HG02623 (cell line): ENCODE measurements at regions not wholly inside any gene's neighbourhood (a gene's known extent, or its start where the extent isn't known, plus 50 kb on each side); places are given as distances from the start of the nearest gene placed in this dataset.

Experiments used
- ATAC-seq: cut with Tn5 transposase; IDR thresholded peaks from one replicate; pipeline ENCODE4 v1.9.1; 2021; ENCODE audit warnings: moderate library complexity; ENCODE audit not compliant: unreplicated experiment

- ATAC-seq, result no peak
These were observed 975.5 kb upstream of the EPHA7 start for GRCh38 chr6:94394822-94395221.

GRCh38 chr6:94389218-94389617 lies 969.9 kb upstream of the EPHA7 start:
- ATAC-seq, result no peak

DNA sequence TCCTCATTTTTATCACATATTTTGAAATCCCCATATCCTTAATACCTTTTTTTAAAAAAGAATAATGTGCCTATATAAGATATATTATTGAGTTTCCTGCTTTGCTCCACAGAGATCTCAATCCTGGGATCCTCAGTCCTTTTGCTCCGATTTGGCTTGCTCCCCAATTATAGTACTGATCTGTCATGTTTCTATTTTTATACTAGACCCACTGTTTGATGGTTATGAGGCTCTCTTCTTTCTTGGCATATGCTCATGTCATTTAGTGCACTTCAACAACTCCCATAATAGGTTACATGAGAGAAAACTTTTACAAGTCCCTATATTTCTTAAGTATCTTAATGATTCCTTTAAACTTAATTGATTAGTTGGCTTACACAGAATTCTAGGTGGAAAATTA lies 958.5 kb upstream of the EPHA7 start:
- no peak for ATAC-seq

DNA sequence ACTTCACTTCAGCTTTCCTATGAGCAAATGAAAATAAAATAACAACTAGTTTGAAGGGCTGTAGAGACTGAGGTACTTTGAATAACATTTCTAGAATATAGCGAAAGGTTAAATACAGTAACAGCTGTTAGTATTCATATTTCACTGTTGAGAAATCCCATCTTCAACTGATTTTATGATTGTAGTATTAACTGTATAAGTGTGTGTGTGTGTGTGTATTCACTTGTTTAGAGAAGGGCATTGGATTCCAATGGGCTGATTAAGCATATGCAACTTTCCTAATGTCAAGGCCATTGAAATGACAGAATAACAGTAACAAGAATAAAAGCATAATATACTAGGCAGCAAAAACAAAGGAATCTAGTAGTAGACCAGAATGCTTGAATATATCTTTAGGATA lies 957.5 kb upstream of the EPHA7 start:
- no peak for ATAC-seq

DNA sequence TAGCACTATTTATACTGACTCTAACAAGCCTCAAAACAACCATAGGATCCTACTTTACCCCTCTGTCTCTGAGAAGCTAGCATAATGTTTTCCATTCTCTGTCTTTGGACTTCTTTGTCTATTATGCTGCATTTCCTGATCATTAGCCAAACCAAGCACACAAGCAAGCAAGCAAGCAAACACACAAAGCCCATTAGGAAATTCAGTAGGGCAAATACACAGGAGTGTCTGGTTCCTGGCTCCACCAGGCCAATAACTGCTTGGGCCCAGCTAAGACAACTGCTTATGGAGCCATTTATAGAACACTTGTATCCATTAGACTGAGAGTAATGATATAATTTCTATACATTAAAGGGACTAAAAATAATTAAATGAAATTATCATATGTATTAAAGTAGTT lies 952.9 kb upstream of the EPHA7 start:
- ATAC-seq, result no peak

- no peak for ATAC-seq
These were observed 948.0 kb upstream of the EPHA7 start for GRCh38 chr6:94367316-94367715.

DNA sequence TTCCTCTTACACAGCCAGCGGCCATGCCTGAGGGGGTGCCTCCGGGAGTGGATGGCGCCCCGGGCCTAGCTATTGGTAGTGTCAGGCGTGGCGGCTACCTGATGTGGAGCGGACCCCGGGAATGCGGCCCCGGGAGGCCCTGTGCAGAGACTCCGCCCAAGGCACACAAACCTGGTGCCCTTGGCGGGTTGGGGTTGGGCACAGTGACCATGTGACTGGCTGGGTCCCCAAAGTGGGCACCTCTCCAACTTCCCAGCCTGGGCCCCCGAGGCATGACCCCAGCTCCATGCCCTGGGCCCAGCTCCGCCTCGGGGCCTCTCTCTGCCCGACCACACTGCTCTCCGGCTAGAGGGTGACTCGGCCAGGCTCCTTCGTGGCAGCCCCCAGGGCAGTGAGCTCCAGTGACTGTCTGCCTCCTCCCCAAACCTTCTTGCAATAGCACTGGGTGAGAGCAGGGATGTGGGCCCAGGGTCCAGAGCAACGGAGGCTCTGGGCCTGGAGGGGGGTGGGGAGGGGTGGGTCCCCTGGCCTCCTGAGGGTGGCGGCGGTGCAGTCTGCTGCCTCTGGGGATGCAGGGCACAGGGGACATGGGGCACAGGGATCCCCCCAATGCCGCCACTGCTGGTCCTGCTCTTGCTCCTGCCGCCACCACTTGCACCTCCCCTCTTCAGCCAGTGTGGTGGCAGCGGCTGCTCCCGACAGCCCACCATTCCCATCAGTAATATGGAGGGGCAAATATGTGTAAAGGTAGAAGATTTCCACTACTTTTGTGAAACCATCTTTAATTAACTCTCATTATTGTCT lies 942.9 kb upstream of the EPHA7 start:
- ATAC-seq, result no peak

GRCh38 chr6:94361304-94362060 lies 942.1 kb upstream of the EPHA7 start:
- ATAC-seq, result no peak

DNA sequence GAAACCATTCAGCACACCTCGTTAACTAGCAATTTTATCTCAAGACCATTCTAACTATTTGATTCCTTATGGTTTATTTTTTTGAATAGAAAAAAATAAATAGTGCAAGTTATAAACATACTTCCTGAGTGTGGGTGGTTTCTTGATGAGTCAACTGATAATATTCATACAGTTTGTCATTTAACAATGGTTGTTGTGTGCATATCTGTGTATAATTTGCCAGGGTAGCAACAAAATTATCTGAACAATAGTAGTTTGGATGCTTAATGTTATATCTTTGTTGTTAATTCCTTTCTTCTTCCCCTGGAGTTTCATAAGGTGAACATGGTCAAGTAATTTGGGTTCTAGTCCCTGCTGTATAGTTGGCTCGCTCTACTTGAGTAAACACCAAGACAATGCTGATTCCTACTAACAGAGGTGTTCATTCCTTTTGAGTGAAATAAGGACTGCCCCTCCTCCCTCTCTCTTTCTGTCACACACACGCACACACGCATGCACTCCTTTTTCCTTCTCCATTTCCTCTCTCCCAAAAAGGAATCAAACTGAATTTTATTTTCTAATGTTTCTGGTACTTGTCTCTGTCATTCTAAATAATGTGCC lies 938.1 kb upstream of the EPHA7 start:
- no peak for ATAC-seq

- no peak for ATAC-seq
These were observed 931.5 kb upstream of the EPHA7 start for GRCh38 chr6:94350833-94351232.

- no peak for ATAC-seq
These were observed 929.9 kb upstream of the EPHA7 start for GRCh38 chr6:94349227-94349626.

GRCh38 chr6:94344866-94345265 lies 925.5 kb upstream of the EPHA7 start:
- ATAC-seq, result no peak

DNA sequence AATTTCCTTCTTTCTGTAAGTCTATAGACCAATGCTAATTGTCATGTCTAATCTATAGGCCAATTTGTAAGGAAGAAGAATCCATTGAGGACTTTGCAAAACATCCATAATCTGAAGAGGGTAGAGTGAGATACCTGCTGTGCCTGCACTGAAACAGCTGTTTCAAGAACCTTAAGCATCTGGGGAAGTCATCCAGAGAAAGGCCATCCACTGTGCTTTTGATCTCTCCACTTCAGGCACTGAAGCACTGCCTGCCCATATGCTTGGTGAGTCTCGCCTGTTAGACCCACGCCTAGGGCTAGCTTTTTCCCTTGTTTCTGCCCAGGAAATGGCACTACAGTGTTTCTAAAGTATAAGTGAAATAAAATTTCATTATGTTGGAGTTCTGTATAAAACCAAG lies 921.8 kb upstream of the EPHA7 start:
- ATAC-seq, result no peak

DNA sequence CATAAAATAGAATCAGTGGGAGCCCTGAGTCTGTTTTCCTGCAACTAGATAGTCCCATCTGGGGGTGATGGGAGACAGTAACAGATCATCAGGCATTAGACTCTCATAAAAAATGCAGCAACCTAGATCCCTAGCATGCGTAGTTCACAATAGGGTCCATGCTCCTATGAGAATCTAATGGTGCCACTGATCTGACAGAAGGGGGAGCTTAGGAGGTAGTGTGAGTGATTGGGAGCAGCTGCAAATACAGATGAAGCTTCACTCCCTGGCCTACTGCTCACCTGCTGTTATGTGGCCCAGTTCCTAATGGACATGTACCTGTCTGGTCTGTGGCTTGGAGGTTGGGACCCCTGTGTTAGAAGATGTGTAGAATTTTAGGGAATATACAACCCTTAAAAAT lies 904.5 kb upstream of the EPHA7 start:
- ATAC-seq, result no peak

DNA sequence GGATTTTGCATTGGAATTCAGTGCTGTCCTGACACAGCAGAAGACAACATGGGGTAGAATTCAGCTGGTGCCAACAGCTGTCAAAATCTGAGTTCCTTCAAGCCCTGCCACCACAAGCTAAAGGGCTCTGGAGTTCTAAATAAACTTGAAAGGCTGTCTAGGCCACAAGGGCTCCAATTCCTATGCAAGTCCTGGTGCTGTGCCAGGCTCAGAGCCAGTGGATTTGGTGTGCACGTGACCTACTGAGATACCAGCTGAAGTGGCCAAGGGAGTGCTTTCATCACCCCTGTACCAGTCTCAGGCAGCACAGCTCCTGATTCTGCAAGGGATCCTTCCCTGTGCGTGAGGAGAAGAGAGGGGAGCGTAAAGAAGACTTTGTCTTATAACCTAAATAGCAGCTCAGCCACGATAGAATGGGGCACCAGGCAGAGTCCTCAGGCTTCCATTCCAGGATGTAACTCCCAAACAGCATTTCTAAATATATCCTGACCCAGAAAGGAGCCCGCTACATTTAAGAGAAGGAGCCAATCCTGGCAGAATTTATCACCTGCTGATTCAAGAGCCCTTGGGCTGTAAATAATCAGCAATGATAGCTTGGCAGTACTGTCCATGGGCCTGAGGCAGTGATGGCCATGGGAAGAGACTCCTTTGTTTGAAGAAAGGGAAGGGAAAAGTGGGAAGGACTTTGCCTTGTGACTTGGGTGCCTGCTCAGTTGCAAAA lies 881.2 kb upstream of the EPHA7 start:
- no peak for ATAC-seq

GRCh38 chr6:94289131-94289530 lies 869.8 kb upstream of the EPHA7 start:
- ATAC-seq, result no peak

- no peak for ATAC-seq
These were observed 858.8 kb upstream of the EPHA7 start for GRCh38 chr6:94278146-94278545.

GRCh38 chr6:94272327-94272726 lies 853.0 kb upstream of the EPHA7 start:
- no peak for ATAC-seq

DNA sequence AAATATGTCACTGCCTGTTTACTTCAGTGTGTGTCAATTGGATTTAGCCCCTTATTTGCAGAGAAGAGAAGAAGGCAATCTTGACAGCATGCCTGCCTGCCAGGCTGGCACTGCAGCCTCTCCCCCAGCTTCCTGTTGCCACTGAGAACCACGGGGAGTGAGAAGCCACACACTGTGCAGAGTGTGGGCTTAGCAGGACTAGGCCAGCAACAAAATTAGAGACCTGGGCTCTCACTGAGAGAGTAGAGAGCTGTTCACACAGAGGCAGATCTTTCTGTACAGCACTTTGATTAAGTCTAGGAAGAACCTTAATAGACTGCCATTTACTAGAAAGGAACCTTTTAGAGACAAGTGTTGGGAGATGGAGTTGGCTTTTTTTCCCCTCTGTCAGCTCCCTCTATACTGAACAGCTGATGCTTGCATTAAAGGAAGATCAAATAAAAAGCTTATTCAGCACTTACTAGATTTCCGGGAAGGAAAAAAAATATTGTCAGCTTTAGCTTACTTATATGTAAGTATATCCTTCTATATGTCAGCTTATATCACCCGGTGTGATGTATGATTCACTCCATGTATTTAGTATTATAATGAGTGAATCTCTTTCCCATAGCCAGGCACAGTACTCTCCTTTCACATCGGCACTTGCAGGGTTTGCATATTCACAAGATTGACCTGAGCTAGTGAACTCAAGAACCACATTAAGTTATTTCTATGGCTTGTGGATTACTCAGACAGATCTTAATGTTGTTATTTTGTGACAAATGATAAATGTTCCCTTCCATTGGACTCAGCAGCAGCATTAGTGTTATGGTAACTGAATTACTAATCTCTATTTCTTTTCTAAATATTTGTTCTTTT lies 851.0 kb upstream of the EPHA7 start:
- no peak for ATAC-seq

GRCh38 chr6:94269256-94269655 lies 849.9 kb upstream of the EPHA7 start:
- ATAC-seq, result no peak
